GM23338 (cell line): ENCODE measurements at regions not wholly inside any gene's neighbourhood (a gene's known extent, or its start where the extent isn't known, plus 50 kb on each side); places are given as distances from the start of the nearest gene placed in this dataset.

Experiments used
- ATAC-seq: fragments of 200-7000 bp; cut with Tn5 transposase; 3 replicates; pipeline ENCODE4 v1.9.1; 2020
- DNase-seq: peaks from one replicate; pipeline ENCODE4 v3.0.0-alpha.2; 2015; ENCODE audit warnings: low spot score
- H2AFZ ChIP-seq: fragments of 200-600 bp; sonication (generic); 2 replicates; pipeline ENCODE4 v1.8.0; 2016; ENCODE audit warnings: antibody characterized with exemption, mild to moderate bottlenecking, moderate library complexity
- H3F3A ChIP-seq: fragments of 200-600 bp; sonication (generic); replicated peaks from 2 replicates; pipeline ENCODE4 v1.8.0; 2017; ENCODE audit warnings: antibody characterized with exemption, mixed run types, low read depth
- H3K27ac ChIP-seq: fragments of 200-600 bp; sonication (generic); 2 replicates; pipeline ENCODE4 v1.6.1; 2016; ENCODE audit warnings: low read depth
- H3K27me3 ChIP-seq: fragments of 200-600 bp; sonication (generic); 2 replicates; pipeline ENCODE4 v1.8.0; 2016; ENCODE audit warnings: mild to moderate bottlenecking, mixed run types, moderate library complexity; ENCODE audit not compliant: insufficient read depth
- H3K36me3 ChIP-seq: fragments of 200-600 bp; sonication (generic); 2 replicates; pipeline ENCODE4 v1.8.0; 2016; ENCODE audit warnings: mild to moderate bottlenecking; ENCODE audit not compliant: insufficient read depth
- H3K4me1 ChIP-seq: fragments of 200-600 bp; sonication (generic); 2 replicates; pipeline ENCODE4 v1.8.0; 2016; ENCODE audit warnings: mild to moderate bottlenecking, moderate library complexity; ENCODE audit not compliant: insufficient read depth
- H3K4me2 ChIP-seq: fragments of 200-600 bp; sonication (generic); 2 replicates; pipeline ENCODE4 v1.7.1; 2017; ENCODE audit warnings: mixed run types
- H3K4me3 ChIP-seq: fragments of 200-600 bp; sonication (generic); 2 replicates; pipeline ENCODE4 v1.6.1; 2016; ENCODE audit warnings: mixed run types
- H3K79me2 ChIP-seq: fragments of 200-600 bp; sonication (generic); replicated peaks from 2 replicates; pipeline ENCODE4 v1.8.0; 2017; ENCODE audit warnings: mild to moderate bottlenecking; ENCODE audit not compliant: insufficient read depth
- H3K9me2 ChIP-seq: fragments of 200-600 bp; sonication (generic); 2 replicates; pipeline ENCODE4 v1.8.0; 2017; ENCODE audit not compliant: insufficient read depth
- H4K20me1 ChIP-seq: fragments of 200-600 bp; sonication (generic); replicated peaks from 2 replicates; pipeline ENCODE4 v1.8.0; 2017; ENCODE audit warnings: mild to moderate bottlenecking; ENCODE audit not compliant: insufficient read depth
- H3K27ac Mint-ChIP-seq: 2 replicates; pipeline ENCODE4 v1.8.0; 2020; ENCODE audit warnings: inconsistent platforms, mild to moderate bottlenecking, moderate library complexity, mixed read lengths
- H3K27me3 Mint-ChIP-seq: 3 replicates; pipeline ENCODE4 v1.8.0; 2022; ENCODE audit warnings: low read depth, mild to moderate bottlenecking, moderate library complexity, mixed read lengths, inconsistent platforms; ENCODE audit not compliant: insufficient read depth, poor library complexity
- H3K36me3 Mint-ChIP-seq: 3 replicates; pipeline ENCODE4 v1.8.0; 2021; ENCODE audit warnings: low read depth, mild to moderate bottlenecking, inconsistent platforms, moderate library complexity, mixed read lengths
- H3K4me1 Mint-ChIP-seq: 3 replicates; pipeline ENCODE4 v1.8.0; 2020; ENCODE audit warnings: mild to moderate bottlenecking, inconsistent platforms, mixed read lengths
- H3K4me3 Mint-ChIP-seq: 3 replicates; pipeline ENCODE4 v1.8.0; 2021; ENCODE audit warnings: moderate library complexity, mild to moderate bottlenecking, inconsistent platforms, mixed read lengths
- H3K9me3 Mint-ChIP-seq: 3 replicates; pipeline ENCODE4 v1.8.0; 2020; ENCODE audit warnings: moderate library complexity, mild to moderate bottlenecking, inconsistent platforms, mixed read lengths
- EZH2 ChIP-seq: fragments of 200-600 bp; sonication (generic); IDR thresholded peaks from one replicate; pipeline ENCODE4 v1.8.0; 2017; ENCODE audit warnings: antibody characterized with exemption, mild to moderate bottlenecking, low read depth; ENCODE audit not compliant: unreplicated experiment
- JUNB ChIP-seq: IDR thresholded peaks from one replicate; pipeline ENCODE4 v1.6.1; 2016; ENCODE audit warnings: antibody characterized with exemption; ENCODE audit not compliant: unreplicated experiment
- REST ChIP-seq: IDR thresholded peaks from one replicate; pipeline ENCODE4 v1.6.1; 2018; ENCODE audit warnings: antibody characterized with exemption; ENCODE audit not compliant: unreplicated experiment
- STAT1 ChIP-seq: IDR thresholded peaks from one replicate; pipeline ENCODE4 v1.6.1; 2016; ENCODE audit warnings: antibody characterized with exemption; ENCODE audit not compliant: unreplicated experiment
- ZNF114 ChIP-seq: fragments of 250-450 bp; sonication (Bioruptor Pico); IDR thresholded peaks from 2 replicates; pipeline ENCODE4 v1.5.0; 2020; ENCODE audit warnings: mild to moderate bottlenecking, moderate library complexity
- ZNF331 ChIP-seq: fragments of 250-450 bp; sonication (Bioruptor Pico); IDR thresholded peaks from 2 replicates; pipeline ENCODE4 v1.5.0; 2020; ENCODE audit warnings: low read depth, mild to moderate bottlenecking, moderate library complexity
- TF ChIP-seq, protein P1 (sequence below): fragments of 250-450 bp; sonication (Bioruptor Pico); IDR thresholded peaks from 2 replicates; pipeline ENCODE4 v1.5.0; 2020; ENCODE audit warnings: mild to moderate bottlenecking, moderate library complexity

GRCh38 chr13:54492995-54493394, 1464.4 kb downstream of the OLFM4 start (continued):
- TF ChIP-seq, protein P1, sequence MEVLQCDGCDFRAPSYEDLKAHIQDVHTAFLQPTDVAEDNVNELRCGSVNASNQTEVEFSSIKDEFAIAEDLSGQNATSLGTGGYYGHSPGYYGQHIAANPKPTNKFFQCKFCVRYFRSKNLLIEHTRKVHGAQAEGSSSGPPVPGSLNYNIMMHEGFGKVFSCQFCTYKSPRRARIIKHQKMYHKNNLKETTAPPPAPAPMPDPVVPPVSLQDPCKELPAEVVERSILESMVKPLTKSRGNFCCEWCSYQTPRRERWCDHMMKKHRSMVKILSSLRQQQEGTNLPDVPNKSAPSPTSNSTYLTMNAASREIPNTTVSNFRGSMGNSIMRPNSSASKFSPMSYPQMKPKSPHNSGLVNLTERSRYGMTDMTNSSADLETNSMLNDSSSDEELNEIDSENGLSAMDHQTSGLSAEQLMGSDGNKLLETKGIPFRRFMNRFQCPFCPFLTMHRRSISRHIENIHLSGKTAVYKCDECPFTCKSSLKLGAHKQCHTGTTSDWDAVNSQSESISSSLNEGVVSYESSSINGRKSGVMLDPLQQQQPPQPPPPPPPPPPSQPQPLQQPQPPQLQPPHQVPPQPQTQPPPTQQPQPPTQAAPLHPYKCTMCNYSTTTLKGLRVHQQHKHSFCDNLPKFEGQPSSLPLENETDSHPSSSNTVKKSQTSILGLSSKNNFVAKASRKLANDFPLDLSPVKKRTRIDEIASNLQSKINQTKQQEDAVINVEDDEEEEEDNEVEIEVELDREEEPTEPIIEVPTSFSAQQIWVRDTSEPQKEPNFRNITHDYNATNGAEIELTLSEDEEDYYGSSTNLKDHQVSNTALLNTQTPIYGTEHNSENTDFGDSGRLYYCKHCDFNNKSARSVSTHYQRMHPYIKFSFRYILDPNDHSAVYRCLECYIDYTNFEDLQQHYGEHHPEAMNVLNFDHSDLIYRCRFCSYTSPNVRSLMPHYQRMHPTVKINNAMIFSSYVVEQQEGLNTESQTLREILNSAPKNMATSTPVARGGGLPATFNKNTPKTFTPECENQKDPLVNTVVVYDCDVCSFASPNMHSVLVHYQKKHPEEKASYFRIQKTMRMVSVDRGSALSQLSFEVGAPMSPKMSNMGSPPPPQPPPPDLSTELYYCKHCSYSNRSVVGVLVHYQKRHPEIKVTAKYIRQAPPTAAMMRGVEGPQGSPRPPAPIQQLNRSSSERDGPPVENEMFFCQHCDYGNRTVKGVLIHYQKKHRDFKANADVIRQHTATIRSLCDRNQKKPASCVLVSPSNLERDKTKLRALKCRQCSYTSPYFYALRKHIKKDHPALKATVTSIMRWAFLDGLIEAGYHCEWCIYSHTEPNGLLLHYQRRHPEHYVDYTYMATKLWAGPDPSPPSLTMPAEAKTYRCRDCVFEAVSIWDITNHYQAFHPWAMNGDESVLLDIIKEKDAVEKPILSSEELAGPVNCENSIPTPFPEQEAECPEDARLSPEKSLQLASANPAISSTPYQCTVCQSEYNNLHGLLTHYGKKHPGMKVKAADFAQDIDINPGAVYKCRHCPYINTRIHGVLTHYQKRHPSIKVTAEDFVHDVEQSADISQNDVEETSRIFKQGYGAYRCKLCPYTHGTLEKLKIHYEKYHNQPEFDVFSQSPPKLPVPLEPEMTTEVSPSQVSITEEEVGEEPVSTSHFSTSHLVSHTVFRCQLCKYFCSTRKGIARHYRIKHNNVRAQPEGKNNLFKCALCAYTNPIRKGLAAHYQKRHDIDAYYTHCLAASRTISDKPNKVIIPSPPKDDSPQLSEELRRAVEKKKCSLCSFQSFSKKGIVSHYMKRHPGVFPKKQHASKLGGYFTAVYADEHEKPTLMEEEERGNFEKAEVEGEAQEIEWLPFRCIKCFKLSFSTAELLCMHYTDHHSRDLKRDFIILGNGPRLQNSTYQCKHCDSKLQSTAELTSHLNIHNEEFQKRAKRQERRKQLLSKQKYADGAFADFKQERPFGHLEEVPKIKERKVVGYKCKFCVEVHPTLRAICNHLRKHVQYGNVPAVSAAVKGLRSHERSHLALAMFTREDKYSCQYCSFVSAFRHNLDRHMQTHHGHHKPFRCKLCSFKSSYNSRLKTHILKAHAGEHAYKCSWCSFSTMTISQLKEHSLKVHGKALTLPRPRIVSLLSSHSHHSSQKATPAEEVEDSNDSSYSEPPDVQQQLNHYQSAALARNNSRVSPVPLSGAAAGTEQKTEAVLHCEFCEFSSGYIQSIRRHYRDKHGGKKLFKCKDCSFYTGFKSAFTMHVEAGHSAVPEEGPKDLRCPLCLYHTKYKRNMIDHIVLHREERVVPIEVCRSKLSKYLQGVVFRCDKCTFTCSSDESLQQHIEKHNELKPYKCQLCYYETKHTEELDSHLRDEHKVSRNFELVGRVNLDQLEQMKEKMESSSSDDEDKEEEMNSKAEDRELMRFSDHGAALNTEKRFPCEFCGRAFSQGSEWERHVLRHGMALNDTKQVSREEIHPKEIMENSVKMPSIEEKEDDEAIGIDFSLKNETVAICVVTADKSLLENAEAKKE (CRISPR knock-in tag): no peak
- TF ChIP-seq REST: no peak
- no peak for TF ChIP-seq ZNF114

DNA sequence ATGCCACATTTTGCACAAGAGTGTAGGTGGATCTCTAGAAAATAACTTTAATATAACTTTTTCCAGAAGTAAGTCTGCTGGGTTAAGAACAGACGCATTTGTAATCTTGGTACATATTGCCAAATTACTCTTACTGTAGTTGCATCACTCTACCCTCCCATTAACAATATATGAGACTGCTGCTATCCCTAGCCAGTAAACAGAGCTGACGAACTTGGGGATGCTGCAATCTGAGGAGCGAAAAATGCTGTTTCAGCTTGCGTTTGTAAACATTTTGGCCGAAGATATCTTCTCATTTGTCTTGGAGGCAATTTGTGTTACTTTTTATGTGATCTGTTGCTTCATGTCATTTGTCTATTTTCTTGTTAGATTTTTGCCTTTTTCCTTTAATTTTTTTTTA, 1482.8 kb downstream of the OLFM4 start:
- no peaks in the 10 kb centered on the region for H3K79me2 ChIP-seq
- H3K27ac ChIP-seq: no peak overlapping the region
- no peaks in the 10 kb centered on the region for H4K20me1 ChIP-seq
- H3K36me3 ChIP-seq: no peaks in the 10 kb centered on the region
- no peaks in the 10 kb centered on the region for H3K9me2 ChIP-seq
- Mint-ChIP-seq H3K4me1 (no peaks in the 10 kb centered on the region), H3K27me3 (no peaks in the 10 kb centered on the region), H3K27ac (peak overlapping the region; percentile 12; the same call in 1 of the 2 replicates), H3K9me3 (peaks cover 2% of the 10 kb centered on the region; the same call in 1 of the 3 replicates), H3K4me3 (no peak overlapping the region), H3K36me3 (no peaks in the 10 kb centered on the region)
- H3F3A ChIP-seq: no peaks in the 10 kb centered on the region
- no peak overlapping the region for H2AFZ ChIP-seq
- no peak overlapping the region for H3K4me2 ChIP-seq
- DNase-seq (peak; percentile 9), ATAC-seq (no peak)
- H3K4me3 ChIP-seq: no peak overlapping the region
- no peaks in the 10 kb centered on the region for H3K4me1 ChIP-seq
- no peaks in the 10 kb centered on the region for H3K27me3 ChIP-seq
- TF ChIP-seq ZNF331 (CRISPR knock-in tag): no peak
- TF ChIP-seq STAT1: no peak
- no peak for TF ChIP-seq ZNF114
- TF ChIP-seq EZH2: no peak
- TF ChIP-seq JUNB: no peak
